Choroid plexus epithelial cell (primary cell): ENCODE measurements at regions not wholly inside any gene's neighbourhood (a gene's known extent, or its start where the extent isn't known, plus 50 kb on each side); places are given as distances from the start of the nearest gene placed in this dataset.

Experiments
- DNase-seq: peaks from one replicate; pipeline ENCODE4 v3.0.0-alpha.2; 2010; ENCODE audit warnings: low read depth
- H3K4me3 ChIP-seq: 2 replicates; pipeline ENCODE4 v1.5.1; 2011; ENCODE audit warnings: low read depth, mild to moderate bottlenecking, control low read depth, low read length, moderate library complexity
- CTCF ChIP-seq: conservative IDR thresholded peaks from 2 replicates; pipeline ENCODE4 v1.5.1; 2011; ENCODE audit warnings: low read depth, mild to moderate bottlenecking, control low read depth, inconsistent platforms, low read length, moderate library complexity

- TF ChIP-seq CTCF: no peak
- DNase-seq: no peak
- no peak overlapping the region for H3K4me3 ChIP-seq
Measured at GRCh38 chr12:84054811-84055210, 857.8 kb downstream of the SLC6A15 start.

GRCh38 chr12:84047881-84048280 is 864.7 kb downstream of the SLC6A15 start:
- TF ChIP-seq CTCF: no peak
- DNase-seq: no peak
- H3K4me3 ChIP-seq: no peak overlapping the region

GRCh38 chr12:84046859-84047258 is 865.7 kb downstream of the SLC6A15 start:
- no peak for DNase-seq

GRCh38 chr12:84043355-84043754 is 869.2 kb downstream of the SLC6A15 start:
- no peak overlapping the region for H3K4me3 ChIP-seq
- no peak for DNase-seq
- no peak for TF ChIP-seq CTCF

More at GRCh38 chr12:84046859-84047258, 865.7 kb downstream of the SLC6A15 start:
- no peak for TF ChIP-seq CTCF
- no peak overlapping the region for H3K4me3 ChIP-seq

GRCh38 chr12:84038242-84038641 is 874.4 kb downstream of the SLC6A15 start:
- DNase-seq: no peak
- TF ChIP-seq CTCF: no peak
- H3K4me3 ChIP-seq: no peak overlapping the region

- H3K4me3 ChIP-seq: no peak overlapping the region
- no peak for DNase-seq
- no peak for TF ChIP-seq CTCF
Measured at GRCh38 chr12:84036912-84037311, 875.7 kb downstream of the SLC6A15 start.

GRCh38 chr12:84035766-84036165 is 876.8 kb downstream of the SLC6A15 start:
- DNase-seq: no peak
- no peak overlapping the region for H3K4me3 ChIP-seq
- TF ChIP-seq CTCF: no peak
